Sigmoid colon (tissue), 4 donors: ENCODE measurements at regions not wholly inside any gene's neighbourhood (a gene's known extent, or its start where the extent isn't known, plus 50 kb on each side); places are given as distances from the start of the nearest gene placed in this dataset.

ENCODE experiments used
- EP300 ChIP-seq, 4 donors: sonication (generic); formaldehyde crosslinking; IDR thresholded peaks; one replicate each; pipeline ENCODE4 v1.6.1; 2017; ENCODE audit warnings: antibody characterized with exemption in 4 of 4
- POLR2A ChIP-seq, 2 donors: fragments of 450-650 bp; IDR thresholded peaks; one replicate each; pipeline ENCODE4 v1.6.1; 2016; ENCODE audit warnings: antibody characterized with exemption in 2 of 2, mild to moderate bottlenecking in 2 of 2, moderate library complexity in 2 of 2
- TF ChIP-seq, protein P1 (sequence below), 4 experiments: fragments of 450-650 bp in 3 of 4; fragments of 200-600 bp in 1 of 4; IDR thresholded peaks; one replicate each; pipeline ENCODE4 v1.5.1; 2016 to 2019; ENCODE audit warnings: antibody characterized with exemption in 4 of 4, mild to moderate bottlenecking in 3 of 4, moderate library complexity in 2 of 4

DNA sequence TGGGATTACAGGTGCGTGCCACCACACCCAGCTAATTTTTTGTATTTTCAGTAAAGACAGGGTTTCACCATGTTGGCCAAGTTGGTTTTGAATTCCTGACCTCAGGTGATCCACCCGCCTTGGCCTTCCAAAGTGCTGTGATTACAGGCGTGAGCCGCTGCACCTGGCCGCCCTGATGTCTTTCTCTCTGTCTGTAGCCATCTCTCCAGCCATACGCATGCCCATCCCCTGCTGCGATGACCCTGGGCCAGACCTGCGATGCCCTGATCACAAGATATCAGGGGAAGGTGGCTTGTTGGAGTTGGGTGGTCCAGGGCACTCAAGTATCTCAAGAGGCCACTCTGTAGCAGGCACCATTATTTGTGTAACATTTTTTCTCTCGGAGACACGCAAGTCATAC, 54.4 kb upstream of the RBFOX2 start:
- TF ChIP-seq, protein P1, sequence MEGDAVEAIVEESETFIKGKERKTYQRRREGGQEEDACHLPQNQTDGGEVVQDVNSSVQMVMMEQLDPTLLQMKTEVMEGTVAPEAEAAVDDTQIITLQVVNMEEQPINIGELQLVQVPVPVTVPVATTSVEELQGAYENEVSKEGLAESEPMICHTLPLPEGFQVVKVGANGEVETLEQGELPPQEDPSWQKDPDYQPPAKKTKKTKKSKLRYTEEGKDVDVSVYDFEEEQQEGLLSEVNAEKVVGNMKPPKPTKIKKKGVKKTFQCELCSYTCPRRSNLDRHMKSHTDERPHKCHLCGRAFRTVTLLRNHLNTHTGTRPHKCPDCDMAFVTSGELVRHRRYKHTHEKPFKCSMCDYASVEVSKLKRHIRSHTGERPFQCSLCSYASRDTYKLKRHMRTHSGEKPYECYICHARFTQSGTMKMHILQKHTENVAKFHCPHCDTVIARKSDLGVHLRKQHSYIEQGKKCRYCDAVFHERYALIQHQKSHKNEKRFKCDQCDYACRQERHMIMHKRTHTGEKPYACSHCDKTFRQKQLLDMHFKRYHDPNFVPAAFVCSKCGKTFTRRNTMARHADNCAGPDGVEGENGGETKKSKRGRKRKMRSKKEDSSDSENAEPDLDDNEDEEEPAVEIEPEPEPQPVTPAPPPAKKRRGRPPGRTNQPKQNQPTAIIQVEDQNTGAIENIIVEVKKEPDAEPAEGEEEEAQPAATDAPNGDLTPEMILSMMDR (IDR thresholded peaks at IDR 0.05) = no peak
- TF ChIP-seq EP300 (IDR thresholded peaks at IDR 0.05) (no peak), POLR2A (IDR thresholded peaks at IDR 0.05) (no peak)
